HG02943 (cell line): ENCODE measurements at regions not wholly inside any gene's neighbourhood (a gene's known extent, or its start where the extent isn't known, plus 50 kb on each side); places are given as distances from the start of the nearest gene placed in this dataset.
"Not testable (repeated sequence)": the region's sequence is repeated elsewhere in the genome, so short reads cannot be mapped to it uniquely, and the experiment has no call there.

Source experiments
- ATAC-seq: cut with Tn5 transposase; IDR thresholded peaks from one replicate; pipeline ENCODE4 v1.9.1; 2021; ENCODE audit warnings: mild to moderate bottlenecking, low read depth, moderate library complexity; ENCODE audit not compliant: unreplicated experiment

DNA sequence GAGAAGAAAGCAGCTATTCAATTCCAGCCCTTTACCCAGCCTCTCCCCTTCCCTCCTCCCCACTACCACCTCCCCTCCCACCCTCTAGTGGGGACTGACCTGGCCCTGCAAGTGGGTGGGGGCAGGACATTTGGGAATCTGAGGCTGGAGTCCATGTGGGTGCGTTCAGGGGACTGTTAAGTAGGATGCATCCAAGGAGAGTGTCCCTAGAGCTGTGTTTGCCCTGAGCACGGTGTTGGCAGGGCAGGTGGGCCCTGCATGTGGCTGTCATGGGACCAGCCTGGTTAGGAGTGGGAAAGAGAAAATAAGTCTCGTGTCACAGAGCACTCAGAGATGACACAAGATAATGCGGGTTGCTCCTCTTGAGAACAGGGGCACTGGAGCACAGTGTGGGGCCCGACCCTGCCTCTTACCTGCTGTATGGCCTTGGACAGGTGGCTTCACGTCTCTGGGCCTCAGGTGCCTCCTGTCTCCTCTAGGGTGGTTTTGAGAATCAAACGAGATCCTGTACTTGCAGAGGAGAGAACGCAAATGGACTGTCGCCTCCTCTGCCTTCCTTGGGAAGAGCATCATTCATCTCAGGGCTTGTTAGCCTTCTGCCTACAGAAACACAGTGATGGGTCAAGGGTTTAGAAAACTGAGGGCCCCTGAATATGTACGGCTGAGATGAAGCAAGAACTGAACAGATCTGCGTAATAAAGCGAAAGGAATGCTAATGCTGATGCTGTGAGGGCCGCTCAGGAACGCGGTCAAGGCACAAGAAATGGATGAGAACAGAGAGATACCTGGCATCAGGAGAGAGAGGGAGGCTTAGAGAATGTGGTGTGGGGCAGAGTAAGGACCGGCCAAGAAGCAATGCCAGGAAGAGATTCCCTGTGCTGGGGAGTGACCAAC lies 187.7 kb upstream of the HAAO start:
- no peak for ATAC-seq

DNA sequence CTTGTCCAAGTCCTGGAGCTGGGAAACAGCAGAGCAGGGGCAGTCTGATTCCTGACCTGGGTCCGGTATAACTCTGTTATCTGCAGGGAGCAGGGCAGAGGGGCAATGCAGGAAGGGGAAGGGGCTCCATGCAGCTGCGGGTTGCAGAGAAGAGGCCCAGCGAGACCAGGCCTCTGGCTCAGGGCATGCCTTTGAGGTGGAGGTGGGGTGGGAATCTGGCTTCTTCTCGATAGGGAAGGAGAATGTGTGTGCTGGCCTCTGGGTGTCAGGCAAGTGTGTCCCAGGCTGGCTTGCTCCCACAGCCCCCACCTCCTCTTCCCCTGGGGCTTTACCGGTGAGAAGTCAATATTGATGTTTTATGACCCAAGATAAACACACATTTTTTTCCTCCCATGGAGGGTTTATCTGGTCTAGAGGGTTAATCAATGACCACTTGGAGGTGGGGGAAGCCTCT lies 187.1 kb upstream of the HAAO start:
- ATAC-seq: no peak

DNA sequence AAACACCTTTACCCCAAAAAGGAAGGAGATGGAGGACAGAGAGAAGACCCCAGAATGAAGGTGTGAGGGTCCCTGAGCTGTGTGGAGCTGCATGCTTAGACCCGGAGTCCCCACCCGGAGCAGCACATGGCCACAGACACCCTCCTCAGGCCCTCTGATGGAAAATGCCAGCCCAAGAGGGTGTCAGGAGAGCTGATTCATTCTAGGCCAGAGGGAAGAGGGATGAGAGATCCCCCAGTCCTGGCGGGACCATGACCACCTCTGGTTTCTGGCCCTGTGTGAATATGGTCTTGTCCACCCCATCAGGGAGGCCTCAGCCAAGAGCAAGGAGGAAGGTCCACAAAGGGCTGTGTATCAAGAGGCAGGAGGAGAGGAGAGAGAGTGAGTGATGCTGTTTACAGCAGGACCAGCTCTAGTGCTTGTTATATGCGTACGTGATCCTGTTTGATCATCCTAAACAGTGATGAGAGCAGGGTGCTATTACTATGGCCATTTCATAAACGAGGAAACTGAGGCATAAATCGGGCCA lies 186.6 kb upstream of the HAAO start:
- no peak for ATAC-seq

DNA sequence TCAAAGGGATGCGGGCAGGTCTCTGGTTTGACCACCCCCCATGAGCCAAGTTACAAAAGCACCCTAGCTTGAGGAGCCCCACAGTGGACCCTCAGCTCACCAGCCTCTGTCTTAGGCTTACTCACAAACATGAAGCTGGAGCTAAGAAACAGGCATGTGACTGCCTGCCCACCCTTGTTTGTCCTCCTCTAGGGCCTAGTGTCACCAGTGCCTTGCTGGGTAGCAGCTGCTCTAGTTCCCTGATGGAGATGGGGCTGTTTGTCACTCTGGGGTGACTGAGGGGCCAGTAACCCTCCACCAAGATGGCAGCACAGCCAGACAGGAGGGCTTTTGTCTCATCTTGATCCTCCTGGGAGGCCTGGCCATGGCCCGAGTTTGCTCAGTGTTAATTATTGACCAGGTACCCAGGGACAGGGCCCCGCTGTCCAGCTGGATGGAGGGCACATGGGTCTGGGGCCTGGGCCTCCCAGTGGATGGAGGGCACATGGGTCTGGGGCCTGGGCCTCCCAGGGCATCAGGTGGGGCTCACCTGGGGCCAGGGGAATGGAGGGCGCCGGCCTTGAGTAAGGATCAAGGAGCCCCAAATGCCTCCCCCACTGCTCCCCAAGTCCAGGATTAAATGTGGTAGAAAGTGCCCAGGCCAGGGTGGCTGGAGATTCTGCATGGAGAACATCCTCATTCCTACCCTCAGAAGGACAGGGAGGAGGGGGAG lies 185.9 kb upstream of the HAAO start:
- ATAC-seq: no peak

DNA sequence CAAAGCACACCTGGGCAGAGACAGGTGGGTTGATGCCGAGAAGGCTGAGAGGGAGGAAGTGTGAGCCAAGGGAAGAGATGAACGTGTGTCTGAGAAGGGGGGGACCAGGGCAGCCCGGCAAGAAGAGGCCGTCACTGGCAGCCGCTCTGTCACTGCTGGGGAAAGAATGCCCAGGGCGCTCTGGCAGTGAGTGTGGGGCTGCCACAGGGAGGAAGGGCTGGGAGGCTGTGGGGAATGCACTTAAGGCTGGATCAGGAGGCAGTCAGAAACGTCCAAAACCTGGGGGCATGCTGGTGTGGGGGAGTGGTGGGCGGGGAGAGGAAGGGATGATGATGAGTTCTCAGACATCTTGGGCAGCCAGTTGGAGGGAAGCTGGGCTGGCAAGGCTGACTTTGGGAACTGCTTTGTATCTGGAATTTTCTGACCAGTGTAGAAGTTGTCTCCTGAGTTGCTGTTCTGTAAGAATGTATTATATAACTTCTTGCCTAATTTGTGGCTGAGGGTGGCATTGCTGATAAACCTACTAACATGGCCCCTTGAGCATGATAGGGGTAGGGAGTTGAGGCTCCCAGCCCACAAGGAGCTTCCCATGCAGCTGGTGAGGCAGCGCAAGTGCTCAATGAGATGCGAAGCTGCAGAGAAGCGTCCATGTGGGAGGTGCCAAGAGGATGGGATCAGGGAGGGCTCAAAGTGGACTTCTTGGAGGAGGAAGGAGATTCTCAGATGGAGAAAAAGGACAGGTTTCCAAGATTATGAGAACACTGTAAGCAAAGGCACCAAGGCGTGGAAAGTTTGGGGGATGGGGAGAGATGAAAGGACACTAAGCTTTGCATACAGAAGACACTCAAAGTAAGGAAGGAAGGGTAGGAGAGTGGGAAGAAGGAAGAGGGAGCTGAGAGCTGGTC lies 185.1 kb upstream of the HAAO start:
- ATAC-seq: no peak

DNA sequence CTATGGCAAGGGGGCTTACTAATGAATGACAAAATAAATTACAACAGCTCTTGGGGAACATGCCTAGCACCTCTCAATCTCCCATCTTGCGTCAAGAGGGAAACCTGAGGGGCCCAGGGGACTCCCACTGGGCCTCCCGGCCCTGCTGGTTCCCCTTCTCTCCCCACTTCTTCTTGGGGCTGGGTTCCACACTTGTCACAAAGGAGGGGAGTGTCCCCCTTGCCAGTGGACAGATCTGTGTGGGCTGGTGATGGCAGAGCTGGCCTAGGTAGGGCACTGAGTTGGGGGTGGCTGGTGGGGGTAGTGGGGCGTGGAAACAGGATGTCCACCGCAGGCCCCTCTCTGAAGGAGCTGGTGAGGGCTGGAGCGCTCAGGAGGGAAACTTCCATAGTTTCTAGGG lies 184.0 kb upstream of the HAAO start:
- no peak for ATAC-seq

DNA sequence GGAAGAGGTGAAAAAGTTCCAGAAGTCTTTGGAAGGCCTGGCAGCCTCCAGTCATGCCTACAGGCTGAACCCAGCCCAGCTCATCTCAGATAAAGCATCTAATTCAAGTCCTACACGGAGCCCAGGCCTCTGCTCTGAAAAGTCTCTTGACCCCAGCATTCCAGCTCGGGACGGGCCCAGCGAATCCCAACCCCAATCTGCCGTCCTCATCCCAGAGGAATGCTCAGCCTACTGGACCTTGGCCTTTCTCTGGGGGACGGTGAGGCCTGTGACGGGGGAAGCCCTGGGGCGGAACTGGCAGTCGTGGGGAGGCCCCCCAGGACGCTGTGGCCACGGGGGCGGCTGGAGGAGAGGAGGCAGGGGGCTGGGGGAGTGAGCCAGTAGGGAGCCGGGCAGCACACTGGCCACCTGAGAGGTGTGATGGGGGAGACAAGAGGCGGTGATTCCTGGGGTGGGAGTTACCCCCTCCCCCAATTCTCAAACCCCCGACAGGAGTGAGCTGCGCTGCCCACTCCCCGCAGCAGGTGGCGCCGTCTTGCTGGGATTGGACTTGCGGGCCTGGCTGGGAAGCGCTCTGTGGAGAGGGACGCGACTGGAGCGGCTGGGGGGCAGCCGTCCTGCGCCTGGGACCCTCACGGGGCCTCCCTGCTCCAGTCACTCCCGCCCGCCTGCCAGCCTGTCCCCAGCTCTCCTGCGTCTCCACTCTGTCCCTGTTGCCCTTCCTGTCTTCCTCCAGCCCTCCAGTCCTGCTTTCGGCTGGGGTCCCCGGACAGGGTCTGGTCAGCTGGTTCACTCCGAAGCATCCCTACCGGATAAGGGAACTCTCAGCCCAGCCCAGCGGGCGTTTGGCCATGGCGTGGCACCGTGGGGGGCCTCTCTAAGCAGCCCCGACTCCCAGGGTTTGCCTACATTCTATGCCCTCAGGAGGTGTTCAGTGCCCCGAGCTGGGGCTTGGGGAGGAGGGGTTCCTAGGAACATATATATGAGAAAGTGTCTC lies 182.6 kb upstream of the HAAO start:
- no peak for ATAC-seq

DNA sequence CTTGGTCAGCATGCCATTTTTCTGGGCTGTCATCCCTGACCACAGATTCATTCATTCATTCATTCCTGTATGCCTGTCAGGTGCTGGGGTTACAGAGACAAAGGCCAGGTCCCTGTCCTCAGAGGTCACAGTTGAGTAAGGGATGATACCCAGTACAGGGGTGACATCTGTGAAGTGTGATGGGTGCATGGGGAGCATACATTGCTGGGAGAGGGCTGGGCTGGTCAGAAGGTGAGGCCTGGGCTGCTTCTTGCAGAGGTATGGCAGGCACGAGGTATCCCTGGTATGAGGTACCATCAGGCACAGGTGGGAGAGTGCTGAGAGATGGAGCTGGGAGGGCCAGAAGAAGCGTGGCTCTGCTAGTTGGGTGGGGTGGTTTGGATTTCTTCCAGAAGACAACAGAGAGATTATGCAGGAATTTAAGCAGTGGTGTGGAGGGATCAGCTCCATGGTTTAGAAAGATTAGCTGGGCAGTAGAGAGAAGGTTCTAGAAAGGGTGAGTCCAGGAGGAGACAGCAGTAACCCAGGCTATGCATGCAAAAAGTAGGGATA lies 181.9 kb upstream of the HAAO start:
- ATAC-seq: no peak

DNA sequence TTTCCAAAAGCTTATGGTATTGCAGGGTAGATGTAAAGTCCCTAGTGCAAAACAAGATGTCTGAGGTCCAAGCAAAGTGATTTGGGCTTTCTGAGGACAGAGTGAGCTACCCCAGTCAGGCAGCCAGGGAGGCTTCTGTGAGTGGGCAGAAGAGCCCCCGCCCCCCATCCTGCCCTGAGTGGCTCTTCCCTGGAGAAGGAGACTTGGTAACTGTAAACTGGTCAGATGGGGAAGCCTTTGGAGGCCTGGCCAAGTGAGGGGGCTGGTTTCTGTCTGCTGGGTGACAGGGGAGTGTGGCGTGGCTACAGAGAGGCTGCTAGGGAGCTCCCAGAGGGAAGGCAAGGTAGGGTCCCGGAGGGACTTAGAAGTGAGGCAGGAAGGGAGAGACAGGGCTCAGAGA lies 181.3 kb upstream of the HAAO start:
- no peak for ATAC-seq

DNA sequence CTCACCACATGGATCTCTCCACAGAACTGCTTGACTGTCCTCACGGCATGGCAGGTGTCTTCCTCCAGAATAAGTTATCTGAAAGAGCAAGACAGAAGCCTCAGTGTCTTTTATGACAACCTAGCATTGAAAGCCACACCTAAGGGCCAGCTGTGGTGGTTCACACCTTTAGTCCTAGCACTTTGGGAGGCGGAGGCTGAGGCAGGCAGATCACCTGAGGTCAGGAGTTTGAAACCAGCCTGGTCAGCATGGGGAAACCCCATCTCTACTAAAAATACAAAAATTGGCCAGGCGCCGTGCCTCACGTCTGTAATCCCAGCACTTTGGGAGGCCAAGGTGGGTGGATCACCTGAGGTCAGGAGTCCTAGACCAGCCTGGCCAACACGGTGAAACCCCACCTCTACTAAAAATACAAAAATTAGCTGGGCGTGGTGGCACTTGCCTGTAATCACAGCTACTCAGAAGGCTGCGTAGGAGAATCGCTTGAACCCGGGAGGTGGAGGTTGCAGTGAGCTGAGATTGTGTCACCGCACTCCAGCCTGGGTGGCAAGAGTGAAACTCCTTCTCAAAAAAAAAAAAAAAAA lies 180.6 kb upstream of the HAAO start:
- ATAC-seq: not testable (repeated sequence)

DNA sequence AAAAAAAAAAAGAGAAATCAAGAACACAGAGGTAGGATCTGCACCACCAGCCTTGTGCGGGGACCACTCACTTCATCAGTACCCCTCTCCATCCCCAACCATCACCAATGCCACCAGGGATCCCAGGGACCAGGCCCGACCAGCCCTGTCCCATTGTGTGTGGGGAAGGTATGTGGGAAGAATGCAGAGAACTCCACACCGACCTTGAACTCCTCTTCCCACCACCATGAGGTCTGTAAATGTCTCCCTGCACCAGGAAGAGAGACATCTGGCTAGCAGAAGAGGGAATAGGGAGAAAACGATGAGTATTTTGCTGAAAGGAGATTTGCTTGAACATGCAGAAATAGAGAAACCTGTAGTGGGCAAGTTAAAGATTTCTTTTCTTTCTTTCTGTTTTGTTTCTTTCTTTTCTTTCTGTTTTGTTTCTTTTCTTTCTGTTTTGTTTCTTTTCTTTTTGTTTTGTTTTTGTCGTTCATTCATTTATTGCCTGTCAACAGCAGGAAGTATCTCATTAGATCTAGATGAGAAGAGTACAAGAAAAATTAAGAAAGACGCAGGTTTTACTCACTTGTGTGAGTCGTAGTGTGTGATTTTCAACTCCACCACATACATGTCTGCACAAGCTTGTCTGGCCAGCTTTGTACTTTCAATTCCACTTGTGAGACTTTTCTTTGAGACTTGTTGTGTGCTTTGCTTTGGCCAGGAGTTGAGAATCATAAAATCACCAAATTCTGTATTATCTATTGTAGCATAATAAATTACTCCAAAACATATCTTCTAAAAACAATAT lies 179.8 kb upstream of the HAAO start:
- ATAC-seq: no peak

DNA sequence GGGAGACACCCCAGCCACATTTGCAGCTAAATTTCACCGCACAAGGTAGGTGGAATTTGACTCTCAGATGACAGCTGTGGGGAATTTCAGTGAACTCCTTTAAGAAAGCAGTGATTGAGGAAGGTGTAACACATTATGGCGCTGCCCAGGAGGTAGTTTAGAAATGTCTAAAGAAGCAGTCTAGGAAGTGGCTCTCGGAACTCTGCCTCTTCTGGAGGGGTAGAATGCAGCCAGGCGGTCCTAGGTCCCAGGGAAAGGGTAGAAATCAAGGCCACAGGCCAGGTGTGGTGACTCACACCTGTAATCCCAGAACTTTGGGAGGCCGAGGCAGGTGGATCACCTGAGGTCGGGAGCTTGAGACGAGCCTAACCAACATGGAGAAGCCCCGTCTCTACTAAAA lies 179.0 kb upstream of the HAAO start:
- ATAC-seq: no peak

DNA sequence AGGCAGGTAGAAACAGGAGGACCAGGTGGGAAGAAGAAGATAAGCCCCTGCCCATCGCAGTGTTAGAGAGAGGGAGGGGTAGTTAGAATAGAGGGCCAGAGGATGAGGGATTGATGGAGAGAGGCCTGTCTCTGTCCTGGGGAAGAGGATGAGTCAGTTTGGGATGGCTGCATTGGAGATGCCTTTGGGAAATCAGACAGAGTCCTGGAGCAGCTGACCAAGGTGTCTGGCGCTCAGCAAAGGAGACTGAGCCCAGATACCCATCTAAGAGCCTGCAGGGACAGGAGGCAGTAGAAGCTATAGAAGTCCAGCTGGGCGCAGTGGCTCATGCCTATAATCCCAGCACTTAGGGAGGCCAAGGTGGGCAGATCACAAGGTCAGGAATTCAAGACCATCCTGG lies 177.8 kb upstream of the HAAO start:
- ATAC-seq: no peak

DNA sequence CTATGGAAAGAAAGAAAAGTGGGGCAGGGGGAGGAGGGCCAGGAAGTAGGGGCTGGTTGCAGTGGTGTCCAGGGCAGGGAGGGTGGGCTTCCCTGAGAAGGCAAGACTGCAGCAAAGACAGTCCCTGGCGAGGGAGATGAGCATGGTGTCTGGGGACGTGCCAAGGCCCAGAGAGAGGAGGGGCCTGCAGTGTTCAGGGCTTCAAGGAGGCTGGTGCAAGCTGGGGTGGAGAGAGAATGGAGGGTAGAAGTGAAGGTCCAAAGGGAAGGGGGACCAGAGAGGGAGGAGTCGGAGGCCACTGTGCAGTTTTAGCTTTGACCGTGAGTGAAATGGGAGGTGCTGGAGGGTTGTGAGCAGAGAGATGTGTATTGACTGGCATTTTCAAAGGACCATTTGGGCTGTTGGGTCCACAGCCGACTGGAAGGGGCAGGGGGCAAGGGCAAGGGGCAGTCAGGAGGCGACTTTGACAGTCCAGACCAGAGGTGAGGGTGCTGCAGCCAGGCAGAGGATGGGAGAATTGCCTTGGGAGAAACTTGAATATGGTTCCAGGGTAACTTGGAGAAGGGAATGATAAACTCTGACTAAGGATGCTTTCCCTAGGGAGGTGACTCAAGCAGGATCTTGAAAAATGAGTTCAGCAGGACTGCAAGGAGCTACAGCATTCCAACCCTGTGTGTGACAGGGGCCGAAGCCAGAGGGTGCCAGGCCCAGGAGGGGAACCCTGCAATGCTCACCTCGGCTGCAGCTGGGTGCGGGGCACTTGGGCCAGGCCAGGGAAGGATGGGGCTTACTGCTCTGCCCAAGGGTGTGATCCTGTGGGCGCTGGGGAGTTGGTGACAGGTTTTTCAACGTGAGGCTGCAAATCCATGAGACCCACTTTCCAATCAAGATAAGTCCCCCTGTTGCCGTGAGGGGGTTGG lies 177.1 kb upstream of the HAAO start:
- no peak for ATAC-seq

DNA sequence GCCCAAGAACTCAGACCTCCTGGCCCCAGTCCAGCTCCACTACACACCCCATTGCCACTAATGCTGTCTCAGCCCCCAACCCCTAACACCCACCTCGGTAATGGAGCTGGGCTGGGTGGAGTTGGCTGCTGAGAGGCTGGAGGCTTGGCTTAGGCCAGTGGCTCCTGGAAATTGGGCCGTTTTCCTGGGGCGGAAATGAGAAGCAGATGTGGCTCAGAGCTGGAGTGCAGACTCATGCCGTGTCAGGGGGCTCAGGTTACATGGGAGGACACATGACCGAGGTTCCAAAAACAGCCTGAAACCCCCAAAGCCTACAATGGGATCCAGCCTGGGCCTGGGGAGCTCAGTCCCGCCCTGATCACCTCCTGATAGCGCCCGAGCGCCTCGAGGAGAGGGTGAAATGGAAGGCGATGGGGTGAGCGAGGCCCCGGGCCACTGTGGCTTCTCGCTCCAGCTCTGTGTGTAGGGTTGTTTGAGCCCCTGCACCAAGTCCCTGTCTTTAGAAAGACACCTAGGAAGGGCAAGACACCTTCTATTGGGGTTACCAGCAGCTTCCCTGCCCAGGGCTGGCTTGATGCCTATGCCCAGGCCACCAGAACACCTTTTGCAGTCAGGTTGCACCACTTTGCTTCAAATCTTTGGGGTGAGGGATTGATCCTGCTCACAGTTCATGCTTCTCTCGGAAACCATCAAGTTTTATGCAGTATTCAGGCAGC lies 175.7 kb upstream of the HAAO start:
- no peak for ATAC-seq

DNA sequence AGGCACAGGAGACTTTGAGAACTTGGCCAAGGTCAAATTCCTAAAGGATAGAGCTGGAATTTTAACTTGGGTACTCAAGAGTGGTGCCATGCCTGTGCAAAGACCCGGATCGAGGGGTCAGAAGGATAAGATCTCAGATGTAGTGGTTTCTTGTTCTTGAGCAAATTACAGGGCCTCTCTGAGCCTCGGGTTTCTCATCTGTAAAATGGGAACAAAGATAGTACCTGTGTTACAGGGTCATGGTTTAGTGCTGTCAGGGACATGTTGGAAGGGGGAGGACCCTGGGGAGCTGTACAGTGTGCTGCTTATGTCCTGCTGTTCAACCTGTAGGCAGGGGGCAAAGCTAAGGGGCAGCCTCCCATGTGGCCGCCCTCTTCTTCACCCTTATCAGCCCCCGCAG lies 173.5 kb upstream of the HAAO start:
- no peak for ATAC-seq
